Motor neuron (in vitro differentiated cells): ENCODE measurements at regions not wholly inside any gene's neighbourhood (a gene's known extent, or its start where the extent isn't known, plus 50 kb on each side); places are given as distances from the start of the nearest gene placed in this dataset.
A peak's percentile ranks its signal among the peaks of the same experiment; 100 is the strongest.

Source experiments
- ATAC-seq, 8 experiments: fragments of 200-7000 bp; cut with Tn5 transposase; replicated peaks in 6 of 8; 2 replicates each; pipeline ENCODE4 v1.8.0; 2021; ENCODE audit warnings: mild to moderate bottlenecking in 8 of 8, moderate library complexity in 8 of 8
- H3K27ac ChIP-seq, 2 donors: fragments of 250-450 bp; sonication (Bioruptor Pico); 2 replicates each; pipeline ENCODE4 v1.9.0; 2021; ENCODE audit warnings: antibody characterized with exemption in 2 of 2, mild to moderate bottlenecking in 2 of 2, moderate library complexity in 1 of 2
- H3K4me1 ChIP-seq, 2 donors: fragments of 250-450 bp; sonication (Bioruptor Pico); replicated peaks in 1 of 2; 2 replicates each; pipeline ENCODE4 v1.6.1; 2021; ENCODE audit warnings: antibody characterized with exemption in 2 of 2, mild to moderate bottlenecking in 2 of 2, moderate library complexity in 1 of 2
- H3K4me3 ChIP-seq, 5 donors: fragments of 250-450 bp; sonication (Bioruptor Pico); 2 replicates each; pipeline ENCODE4 v1.9.0; 2021; ENCODE audit warnings: antibody characterized with exemption in 5 of 5, mild to moderate bottlenecking in 5 of 5, moderate library complexity in 4 of 5
- WGBS, 10 experiments: fragments of 450-650 bp; shearing (Covaris generic); methylation state at CpG; one replicate each; pipeline ENCODE4 v1.0.0; 2022; 5-methylcytosine and 5-hydroxymethylcytosine counted together
- in situ Hi-C, 9 experiments: fragments of 400-800 bp; cut with MboI; loops; one replicate each; pipeline ENCODE4 v1.15.0; 2021; ENCODE audit warnings: low sequenced_read_pairs in 9 of 9, low pct_unique_long_range_greater_than_20kb in 2 of 9; ENCODE audit not compliant: unreplicated experiment in 9 of 9

DNA sequence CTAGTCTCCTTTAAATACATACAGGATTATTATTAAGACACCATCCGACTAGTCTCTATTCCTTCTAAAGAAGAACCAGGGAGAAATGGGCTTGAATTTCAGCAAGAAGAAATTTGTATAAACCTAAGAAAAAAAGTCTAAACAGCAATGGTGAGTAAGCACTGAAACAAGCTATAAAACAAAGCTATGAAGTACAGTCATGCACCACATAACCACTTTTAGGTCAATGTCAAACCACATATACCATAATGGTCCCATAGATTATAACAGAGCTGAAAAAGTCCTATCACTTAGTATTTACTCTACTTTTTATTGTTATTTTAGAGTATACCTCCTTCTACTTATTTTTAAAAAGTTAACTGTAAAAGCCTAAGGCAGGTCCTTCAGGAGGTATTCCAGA is 102.0 kb upstream of the NFIB start:
- Histone ChIP-seq H3K27ac (no peak overlapping the region), H3K4me1 (peaks cover 0 to 5% of the 10 kb centered on the region in 2 donors), H3K4me3 (no peak overlapping the region)
- 25 to 100% (median 80%) methylated on average over 1 of the region's 1 CpG; no CpG with 5 or more reads in 3 of the 10 experiments for WGBS, 10 experiments
- no peak for ATAC-seq
- in situ Hi-C loops, result loop anchor here in 1 of 9 experiments (25.0 kb wide), 1 partner anchor 1379 kb away; no protein-coding TSS in a partner anchor

DNA sequence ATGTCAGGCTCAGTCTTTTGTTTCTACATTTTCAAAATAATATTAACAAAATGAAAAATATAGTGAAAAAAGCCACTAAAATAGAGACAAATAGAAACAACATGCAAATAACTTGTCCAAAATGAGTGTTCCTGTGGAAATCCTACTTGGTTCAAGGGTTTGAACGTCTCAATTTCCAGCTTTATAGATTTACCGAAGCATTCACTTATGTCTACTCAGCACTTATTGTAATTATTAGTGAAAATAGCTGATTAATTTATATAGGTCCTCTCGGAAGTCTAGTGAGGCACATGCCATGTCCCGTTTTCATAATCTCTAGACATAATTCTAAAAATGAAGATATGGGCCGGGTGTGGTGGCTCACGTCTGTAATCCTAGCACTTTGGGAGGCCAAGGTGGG is 99.9 kb upstream of the NFIB start:
- in situ Hi-C loops, result loop anchor here in 1 of 9 experiments (25.0 kb wide), 1 partner anchor 1377 kb away; no protein-coding TSS in a partner anchor
- Histone ChIP-seq H3K4me3 (no peak overlapping the region), H3K27ac (no peak overlapping the region), H3K4me1 (peaks cover 0 to 5% of the 10 kb centered on the region in 2 donors)
- no peak for ATAC-seq
- 67 to 98% (median 88%) methylated on average over 1 to 5 of the region's 6 CpGs; no CpG with 5 or more reads in 1 of the 10 experiments for WGBS, 10 experiments

DNA sequence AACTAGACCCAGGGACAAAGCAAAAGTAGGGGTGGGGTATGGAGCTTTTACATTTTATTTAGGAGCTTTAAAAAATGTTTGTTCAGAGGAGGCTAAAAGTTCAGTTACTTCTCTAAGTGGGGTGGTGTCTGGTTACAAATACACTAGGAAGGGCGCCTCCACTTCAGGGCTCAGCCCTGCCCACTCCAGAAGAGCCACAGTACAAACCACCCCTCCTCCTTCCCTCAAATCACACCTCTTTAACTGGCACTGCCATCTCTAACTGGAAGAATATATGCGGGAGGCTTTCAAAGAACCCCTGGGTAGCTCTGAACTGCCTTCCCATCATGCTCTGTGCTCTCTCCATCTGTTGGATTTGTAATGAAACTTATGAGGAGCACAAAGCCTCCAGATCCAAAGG is 98.8 kb upstream of the NFIB start:
- WGBS, 10 experiments, result 71 to 100% (median 100%) methylated on average over 1 to 2 of the region's 2 CpGs; no CpG with 5 or more reads in 6 of the 10 experiments
- no peaks in the 10 kb centered on the region for H3K4me1 ChIP-seq
- no peak overlapping the region for H3K27ac ChIP-seq
- no peak overlapping the region for H3K4me3 ChIP-seq
- in situ Hi-C loops, result loop anchor here in 1 of 9 experiments (25.0 kb wide), 1 partner anchor 1375 kb away; no protein-coding TSS in a partner anchor
- peak in 3 of 8 experiments; percentile 47 to 75 (median 63) for ATAC-seq

DNA sequence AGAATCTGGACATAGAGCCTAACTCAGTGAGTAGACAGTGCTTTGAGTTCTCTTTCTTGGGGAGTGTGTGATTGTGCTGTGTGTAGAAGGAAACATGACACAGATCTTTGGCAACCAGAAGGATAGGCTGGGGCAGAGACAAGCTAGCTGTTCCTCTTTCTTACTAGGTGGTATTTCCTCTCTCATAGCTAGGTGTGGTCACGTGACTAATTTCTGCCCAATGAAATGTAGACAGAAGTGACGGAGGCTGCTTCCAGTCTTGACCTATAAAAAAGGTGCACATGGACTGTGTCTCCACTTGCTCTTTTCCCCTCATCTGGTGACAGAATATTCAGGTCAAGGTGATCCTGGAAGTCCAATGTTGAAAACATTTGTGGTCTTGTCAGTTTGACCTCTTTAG is 92.5 kb upstream of the NFIB start:
- no peak overlapping the region for H3K4me3 ChIP-seq
- H3K4me1 ChIP-seq, result no peaks in the 10 kb centered on the region
- in situ Hi-C loops, result loop anchor here in 1 of 9 experiments (25.0 kb wide), 1 partner anchor 1369 kb away; no protein-coding TSS in a partner anchor
- ATAC-seq, result no peak
- H3K27ac ChIP-seq, result no peak overlapping the region
- WGBS, 10 experiments, result 82 to 100% (median 94%) methylated on average over 1 to 2 of the region's 2 CpGs; no CpG with 5 or more reads in 5 of the 10 experiments

DNA sequence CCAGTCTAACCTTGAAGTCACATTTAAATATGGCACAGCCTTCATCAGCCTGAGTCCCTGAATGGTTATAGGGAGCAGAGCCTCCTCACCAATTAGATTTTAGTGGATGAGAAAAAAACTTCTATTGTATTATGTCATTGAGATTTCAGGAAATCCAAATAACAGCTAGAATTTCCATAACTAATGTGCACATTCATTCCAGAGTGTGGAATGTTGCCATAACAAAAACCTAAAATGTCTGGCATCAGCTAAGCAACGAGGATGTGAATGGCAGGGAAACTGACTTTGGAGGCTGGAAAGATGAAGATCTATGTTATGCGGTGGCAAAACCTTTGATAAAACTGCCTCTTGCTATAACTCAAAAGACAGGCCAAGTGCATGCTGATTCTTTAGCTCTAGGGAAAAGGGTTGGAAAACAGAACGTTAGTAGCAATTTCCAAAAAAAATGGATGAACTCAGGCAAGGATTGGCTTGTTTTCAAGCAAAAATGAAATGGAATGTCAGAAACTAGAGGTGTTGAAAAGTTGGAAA is 91.3 kb upstream of the NFIB start:
- Histone ChIP-seq H3K4me1 (no peaks in the 10 kb centered on the region), H3K27ac (no peak overlapping the region), H3K4me3 (no peak overlapping the region)
- in situ Hi-C loops, result loop anchor here in 1 of 9 experiments (25.0 kb wide), 1 partner anchor 1368 kb away; no protein-coding TSS in a partner anchor
- WGBS, 10 experiments, result 37 to 94% (median 67%) methylated on average over 2 to 3 of the region's 3 CpGs
- peak in 2 of 8 experiments; percentile 12 to 21 for ATAC-seq

DNA sequence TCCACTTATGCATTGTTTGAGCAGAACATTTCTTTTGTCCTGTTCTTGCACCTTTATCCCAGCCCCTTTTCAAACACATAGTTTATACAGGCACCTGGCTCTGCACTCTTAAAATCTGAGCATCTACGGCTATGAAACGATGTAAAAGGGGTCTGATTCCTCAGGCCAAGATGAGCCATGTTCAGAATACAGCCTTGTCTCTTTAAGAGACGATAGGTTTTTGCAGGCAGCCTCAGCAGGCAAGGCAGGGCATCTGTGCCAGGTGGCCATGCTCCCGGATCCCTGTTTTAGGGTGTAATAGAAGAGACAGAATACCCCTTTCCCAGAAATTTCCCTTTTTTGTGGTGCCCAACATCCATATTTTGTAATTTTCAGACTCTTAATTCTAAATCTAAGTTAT is 89.1 kb upstream of the NFIB start:
- H3K4me3 ChIP-seq, result no peak overlapping the region
- in situ Hi-C loops, result loop anchor here in 1 of 9 experiments (25.0 kb wide), 1 partner anchor 1366 kb away; no protein-coding TSS in a partner anchor
- H3K27ac ChIP-seq, result no peak overlapping the region
- ATAC-seq, result no peak
- H3K4me1 ChIP-seq, result no peaks in the 10 kb centered on the region
- 25 to 83% (median 66%) methylated on average over 1 to 4 of the region's 4 CpGs; no CpG with 5 or more reads in 4 of the 10 experiments for WGBS, 10 experiments

DNA sequence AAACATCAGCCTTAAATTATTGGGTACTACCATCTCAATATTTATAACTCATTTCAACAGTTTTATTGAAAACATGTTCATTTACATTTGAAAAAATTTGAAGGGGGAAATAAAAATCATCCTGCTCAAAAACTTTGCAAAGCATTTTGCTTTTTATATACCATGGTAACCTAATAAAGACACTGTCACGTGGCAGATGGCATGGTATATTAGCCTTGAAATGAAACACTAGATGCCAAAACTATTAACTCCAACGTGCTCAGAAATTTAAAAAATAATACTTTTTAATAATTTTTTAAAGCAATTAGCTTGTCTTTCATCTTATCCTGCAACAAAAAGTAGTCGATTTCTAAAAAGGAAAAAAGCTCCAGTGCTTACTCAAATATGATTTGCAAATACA is 88.6 kb upstream of the NFIB start:
- Histone ChIP-seq H3K27ac (no peak overlapping the region), H3K4me1 (no peaks in the 10 kb centered on the region), H3K4me3 (no peak overlapping the region)
- in situ Hi-C loops, result loop anchor here in 1 of 9 experiments (25.0 kb wide), 1 partner anchor 1365 kb away; no protein-coding TSS in a partner anchor
- WGBS, 10 experiments, result 13 to 81% (median 72%) methylated on average over 2 to 3 of the region's 3 CpGs
- ATAC-seq, result no peak

DNA sequence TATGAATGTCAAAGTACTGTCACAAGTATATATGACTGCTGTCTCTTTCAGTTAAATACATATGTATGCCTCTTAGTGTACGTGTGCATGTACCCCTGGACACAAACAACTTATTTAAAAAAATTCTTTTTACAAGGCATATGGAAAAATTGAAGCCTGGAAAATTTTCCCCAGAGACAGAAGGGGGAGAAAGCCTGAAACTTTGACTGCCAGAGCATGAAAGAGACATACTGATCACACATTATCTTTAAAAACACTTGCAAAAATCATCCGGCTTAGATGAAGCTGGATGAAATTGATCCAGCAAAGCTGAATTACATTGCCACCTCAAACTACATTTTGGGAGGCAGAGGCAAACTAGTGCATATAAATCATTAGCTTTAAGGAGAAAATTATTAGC is 88.0 kb upstream of the NFIB start:
- no peak for ATAC-seq
- no peaks in the 10 kb centered on the region for H3K4me1 ChIP-seq
- H3K27ac ChIP-seq, result no peak overlapping the region
- no peak overlapping the region for H3K4me3 ChIP-seq
- in situ Hi-C loops, result loop anchor here in 1 of 9 experiments (25.0 kb wide), 1 partner anchor 1365 kb away; no protein-coding TSS in a partner anchor
- 66 to 100% (median 90%) methylated on average over 1 to 2 of the region's 2 CpGs for WGBS, 10 experiments

DNA sequence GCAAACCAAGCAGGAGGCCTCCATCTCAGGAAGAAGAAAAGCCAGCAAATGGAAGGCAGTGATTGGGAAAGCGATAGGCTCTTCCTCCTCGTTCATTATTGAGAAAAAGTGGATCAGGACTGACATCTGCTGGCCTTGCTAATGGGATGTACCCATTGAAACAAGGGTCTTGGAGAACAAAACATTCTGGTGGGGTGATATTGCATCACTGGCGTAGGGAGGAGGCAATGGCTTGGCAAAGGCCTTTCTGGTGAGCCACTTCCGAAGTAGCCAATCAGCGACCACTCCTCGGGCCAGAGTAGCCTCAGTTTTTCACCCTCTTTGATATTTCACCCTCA is 86.7 kb upstream of the NFIB start:
- Histone ChIP-seq H3K4me1 (no peaks in the 10 kb centered on the region), H3K27ac (no peak overlapping the region), H3K4me3 (no peak overlapping the region)
- peak in 5 of 8 experiments; percentile 25 to 95 (median 92) for ATAC-seq
- WGBS, 10 experiments, result 6 to 83% (median 55%) methylated on average over 1 to 6 of the region's 6 CpGs
- in situ Hi-C loops, result loop anchor here in 1 of 9 experiments (25.0 kb wide), 1 partner anchor 1363 kb away; no protein-coding TSS in a partner anchor

DNA sequence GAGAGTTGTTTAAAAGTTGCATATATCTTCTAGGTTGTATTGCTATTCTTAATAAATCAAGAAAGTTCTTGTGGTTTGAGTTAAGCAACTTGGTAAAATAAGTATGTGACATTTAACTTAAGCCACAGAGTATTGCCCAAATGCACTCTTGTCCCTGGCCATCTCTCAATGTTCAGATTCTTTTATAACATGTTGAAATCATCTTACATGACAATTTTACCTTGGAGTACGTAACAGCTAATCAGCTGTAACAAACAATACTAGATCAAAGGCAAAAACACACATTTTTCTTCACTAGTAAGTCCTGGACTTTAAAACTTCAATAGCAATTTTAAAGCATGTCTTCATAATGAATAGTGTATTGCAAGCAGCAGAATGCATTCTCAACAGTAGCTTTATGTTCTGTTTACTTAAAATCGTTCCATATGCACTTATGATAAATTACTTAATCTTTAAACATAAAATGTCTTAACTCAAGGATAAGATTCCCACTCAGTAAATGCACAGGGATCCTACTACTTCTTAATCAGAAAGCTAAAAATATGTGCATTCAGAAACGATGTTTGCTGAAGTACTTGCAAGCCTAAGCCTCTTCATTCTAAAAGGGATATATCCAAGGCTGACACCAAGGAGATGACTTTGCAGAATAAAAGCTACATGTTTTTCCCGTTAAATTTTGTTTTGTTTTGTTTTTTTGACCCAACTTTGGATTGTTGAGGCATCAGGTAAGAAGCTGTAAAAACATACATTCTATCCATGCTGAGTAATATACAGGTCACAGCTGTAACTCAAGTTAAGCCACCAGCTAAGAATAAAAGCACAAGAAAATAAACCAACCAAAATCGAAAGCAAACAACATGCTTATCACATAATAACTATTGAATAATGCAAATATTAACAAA is 86.1 kb upstream of the NFIB start:
- ATAC-seq, result peak in 3 of 8 experiments; percentile 31 to 89 (median 41)
- H3K4me1 ChIP-seq, result no peaks in the 10 kb centered on the region
- in situ Hi-C loops, result loop anchor here in 1 of 9 experiments (25.0 kb wide), 1 partner anchor 1363 kb away; no protein-coding TSS in a partner anchor
- WGBS, 10 experiments, result 10 to 69% (median 42%) methylated on average over 3 to 5 of the region's 5 CpGs
- H3K27ac ChIP-seq, result no peak overlapping the region
- H3K4me3 ChIP-seq, result no peak overlapping the region

DNA sequence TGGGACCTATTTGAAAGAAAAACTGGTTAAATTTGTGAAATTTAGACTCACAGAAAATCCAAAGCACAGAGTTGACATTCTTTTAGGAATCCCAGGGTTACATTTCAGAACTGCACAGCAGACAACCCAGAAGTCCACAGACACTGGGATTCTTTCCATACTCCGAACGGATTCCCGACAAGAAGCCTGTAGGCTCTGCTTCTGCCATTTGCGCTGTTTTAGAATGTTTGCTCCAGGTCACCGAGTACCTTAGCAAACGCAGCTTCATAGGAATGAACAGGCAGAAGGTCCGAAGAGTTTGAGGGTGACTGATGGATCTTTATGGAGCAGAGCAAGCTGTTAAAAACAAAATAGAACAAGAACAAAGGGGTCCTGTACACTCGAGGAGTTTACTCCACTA is 84.5 kb upstream of the NFIB start:
- no peak overlapping the region for H3K4me3 ChIP-seq
- H3K4me1 ChIP-seq, result no peaks in the 10 kb centered on the region
- no peak overlapping the region for H3K27ac ChIP-seq
- in situ Hi-C loops, result no loop called here
- peak in 1 of 8 experiments; percentile 59 for ATAC-seq
- WGBS, 10 experiments, result 73 to 100% (median 86%) methylated on average over 3 to 8 of the region's 8 CpGs; no CpG with 5 or more reads in 3 of the 10 experiments

DNA sequence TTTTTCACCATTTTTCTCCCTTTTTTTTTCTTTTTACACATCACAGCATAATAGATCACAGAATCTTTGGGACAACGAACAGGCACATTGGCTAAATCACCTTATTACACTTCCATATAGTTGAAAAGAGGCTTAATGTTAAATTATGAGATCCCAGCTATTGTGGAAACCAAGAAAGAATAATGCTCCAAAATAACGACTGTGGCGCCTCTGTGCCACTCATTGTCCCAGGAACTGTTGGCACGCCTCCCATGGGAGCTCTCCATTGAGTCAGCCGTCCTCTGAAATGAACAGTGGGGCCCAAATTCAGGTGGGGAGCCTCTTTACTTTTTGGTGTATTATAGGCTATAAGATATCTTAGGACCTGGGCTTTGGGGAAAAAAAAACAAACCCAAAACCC is 82.2 kb upstream of the NFIB start:
- Histone ChIP-seq H3K27ac (no peak overlapping the region), H3K4me1 (no peaks in the 10 kb centered on the region), H3K4me3 (no peak overlapping the region)
- ATAC-seq, result no peak
- in situ Hi-C loops, result no loop called here
- WGBS, 10 experiments, result 60 to 100% (median 78%) methylated on average over 1 to 5 of the region's 5 CpGs; no CpG with 5 or more reads in 2 of the 10 experiments
